ENCODE measurements at regions not wholly inside any gene's neighbourhood (a gene's known extent, or its start where the extent isn't known, plus 50 kb on each side); places are given as distances from the start of the nearest gene placed in this dataset.

DNA sequence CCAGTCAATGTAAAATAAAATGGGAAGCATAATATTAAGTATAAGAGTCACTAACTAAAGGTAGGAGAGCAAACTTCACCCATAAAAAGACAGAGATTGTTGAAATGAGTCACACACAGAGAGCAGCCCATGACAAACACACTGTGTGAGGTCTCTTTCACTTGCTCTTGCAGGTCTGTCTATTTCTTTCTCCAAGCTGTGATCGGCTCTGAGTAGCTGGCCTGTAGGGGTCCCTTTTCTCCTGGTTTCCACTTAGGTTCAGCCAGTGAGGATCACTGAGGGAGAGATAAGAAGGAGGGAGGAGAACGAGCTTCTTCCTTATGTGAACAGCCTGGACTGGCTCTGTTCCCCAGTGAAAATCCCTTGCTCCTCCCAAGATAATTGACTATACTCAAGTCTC, 133.7 kb upstream of the HS3ST3A1 start:
- intact Hi-C loops (cut with micrococcal nuclease; ENCODE audit: unreplicated experiment) = no loop called here

DNA sequence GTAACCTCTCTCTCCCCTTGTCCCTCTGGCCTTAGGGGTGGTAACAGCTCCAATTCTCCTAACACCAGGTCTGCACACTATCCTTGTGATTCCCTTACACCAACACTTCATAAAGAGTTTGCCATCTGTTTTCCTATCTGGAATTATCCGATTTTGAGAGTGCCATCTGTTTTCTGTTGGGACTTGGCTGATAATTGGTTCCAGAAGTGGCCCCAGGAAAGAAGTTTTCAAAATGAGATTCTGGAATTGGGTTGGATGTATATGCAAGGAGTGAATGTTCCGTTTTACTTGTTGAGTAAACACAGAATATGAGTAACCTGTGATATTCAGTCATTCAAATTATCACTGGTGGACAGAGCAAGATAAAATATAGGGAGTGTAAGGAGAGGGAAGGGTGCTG, 134.1 kb upstream of the HS3ST3A1 start:
- DNase-seq (ENCODE audit: low read depth, low spot score) (no peak), ATAC-seq (no peak)
- Histone ChIP-seq H3K27me3 (ENCODE audit: control insufficient read depth, insufficient read depth, low read length) (no peaks in the 10 kb centered on the region), H3K9me3 (ENCODE audit: control insufficient read depth, insufficient read depth, low read depth, low read length) (no peaks in the 10 kb centered on the region), H3K4me1 (ENCODE audit: control insufficient read depth, insufficient read depth, low read length) (no peaks in the 10 kb centered on the region), H3K4me3 (ENCODE audit: low read depth in 2 of 2, low read length in 2 of 2) (no peak overlapping the region), H3K27ac (ENCODE audit: low read length) (no peak overlapping the region), H3K36me3 (ENCODE audit: control insufficient read depth, insufficient read depth, low read length) (no peaks in the 10 kb centered on the region)
- no TSS peak for BruUV-seq (replicated peaks)
- TF ChIP-seq TCF7L2 (IDR thresholded peaks at IDR 0.05; ENCODE audit: low read depth, low read length) (no peak), CTCF (IDR thresholded peaks at IDR 0.05) (no peak), POLR2AphosphoS5 (IDR thresholded peaks at IDR 0.05; ENCODE audit: low read depth, low read length) (no peak), SIN3A (IDR thresholded peaks at IDR 0.05; ENCODE audit: borderline replicate concordance, insufficient read depth, low read depth, low read length) (no peak)
- TF ChIP-seq, protein P1, sequence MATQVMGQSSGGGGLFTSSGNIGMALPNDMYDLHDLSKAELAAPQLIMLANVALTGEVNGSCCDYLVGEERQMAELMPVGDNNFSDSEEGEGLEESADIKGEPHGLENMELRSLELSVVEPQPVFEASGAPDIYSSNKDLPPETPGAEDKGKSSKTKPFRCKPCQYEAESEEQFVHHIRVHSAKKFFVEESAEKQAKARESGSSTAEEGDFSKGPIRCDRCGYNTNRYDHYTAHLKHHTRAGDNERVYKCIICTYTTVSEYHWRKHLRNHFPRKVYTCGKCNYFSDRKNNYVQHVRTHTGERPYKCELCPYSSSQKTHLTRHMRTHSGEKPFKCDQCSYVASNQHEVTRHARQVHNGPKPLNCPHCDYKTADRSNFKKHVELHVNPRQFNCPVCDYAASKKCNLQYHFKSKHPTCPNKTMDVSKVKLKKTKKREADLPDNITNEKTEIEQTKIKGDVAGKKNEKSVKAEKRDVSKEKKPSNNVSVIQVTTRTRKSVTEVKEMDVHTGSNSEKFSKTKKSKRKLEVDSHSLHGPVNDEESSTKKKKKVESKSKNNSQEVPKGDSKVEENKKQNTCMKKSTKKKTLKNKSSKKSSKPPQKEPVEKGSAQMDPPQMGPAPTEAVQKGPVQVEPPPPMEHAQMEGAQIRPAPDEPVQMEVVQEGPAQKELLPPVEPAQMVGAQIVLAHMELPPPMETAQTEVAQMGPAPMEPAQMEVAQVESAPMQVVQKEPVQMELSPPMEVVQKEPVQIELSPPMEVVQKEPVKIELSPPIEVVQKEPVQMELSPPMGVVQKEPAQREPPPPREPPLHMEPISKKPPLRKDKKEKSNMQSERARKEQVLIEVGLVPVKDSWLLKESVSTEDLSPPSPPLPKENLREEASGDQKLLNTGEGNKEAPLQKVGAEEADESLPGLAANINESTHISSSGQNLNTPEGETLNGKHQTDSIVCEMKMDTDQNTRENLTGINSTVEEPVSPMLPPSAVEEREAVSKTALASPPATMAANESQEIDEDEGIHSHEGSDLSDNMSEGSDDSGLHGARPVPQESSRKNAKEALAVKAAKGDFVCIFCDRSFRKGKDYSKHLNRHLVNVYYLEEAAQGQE (IDR thresholded peaks at IDR 0.05; ENCODE audit: insufficient read depth in 1 of 2, low read depth in 2 of 2, low read length in 1 of 2) = no peak
- in situ Hi-C loops (cut with HindIII; ENCODE audit: low pct_unique_long_range_greater_than_20kb, low sequenced_read_pairs) (no loop called here), intact Hi-C loops (cut with micrococcal nuclease; ENCODE audit: unreplicated experiment) (no loop called here)
- ChIA-PET CTCF (no interaction called here), POLR2A (no interaction called here)

More for the DNA sequence above, 133.7 kb upstream of the HS3ST3A1 start:
- ATAC-seq (no peak), DNase-seq (ENCODE audit: low read depth, low spot score) (no peak)
- Histone ChIP-seq H3K27me3 (ENCODE audit: control insufficient read depth, insufficient read depth, low read length) (no peaks in the 10 kb centered on the region), H3K4me1 (ENCODE audit: control insufficient read depth, insufficient read depth, low read length) (no peaks in the 10 kb centered on the region), H3K27ac (ENCODE audit: low read length) (no peak overlapping the region), H3K9me3 (ENCODE audit: control insufficient read depth, insufficient read depth, low read depth, low read length) (no peaks in the 10 kb centered on the region), H3K4me3 (ENCODE audit: low read depth in 2 of 2, low read length in 2 of 2) (no peak overlapping the region), H3K36me3 (ENCODE audit: control insufficient read depth, insufficient read depth, low read length) (no peaks in the 10 kb centered on the region)
- CTCF ChIA-PET = no interaction called here
- no TSS peak for BruUV-seq (replicated peaks)
- POLR2A ChIA-PET = no interaction called here
- TF ChIP-seq CTCF (IDR thresholded peaks at IDR 0.05) (no peak), SIN3A (IDR thresholded peaks at IDR 0.05; ENCODE audit: borderline replicate concordance, insufficient read depth, low read depth, low read length) (no peak), POLR2AphosphoS5 (IDR thresholded peaks at IDR 0.05; ENCODE audit: low read depth, low read length) (no peak), TCF7L2 (IDR thresholded peaks at IDR 0.05; ENCODE audit: low read depth, low read length) (no peak)
- TF ChIP-seq, protein P1 (IDR thresholded peaks at IDR 0.05; ENCODE audit: insufficient read depth in 1 of 2, low read depth in 2 of 2, low read length in 1 of 2) = no peak
- in situ Hi-C loops (cut with HindIII; ENCODE audit: low pct_unique_long_range_greater_than_20kb, low sequenced_read_pairs) = no loop called here
